Vagina (tissue), 2 donors: ENCODE measurements at regions not wholly inside any gene's neighbourhood (a gene's known extent, or its start where the extent isn't known, plus 50 kb on each side); places are given as distances from the start of the nearest gene placed in this dataset.

Source experiments
- POLR2A ChIP-seq, 2 donors: fragments of 450-650 bp; IDR thresholded peaks; one replicate each; pipeline ENCODE4 v1.6.1; 2017; ENCODE audit warnings: antibody characterized with exemption in 2 of 2, mild to moderate bottlenecking in 2 of 2, moderate library complexity in 2 of 2
- POLR2AphosphoS5 ChIP-seq, 2 donors: sonication (generic); formaldehyde crosslinking; IDR thresholded peaks; one replicate each; pipeline ENCODE4 v1.9.0; 2017; ENCODE audit warnings: antibody characterized with exemption in 2 of 2, mild to moderate bottlenecking in 2 of 2, low read depth in 1 of 2; ENCODE audit not compliant: insufficient read depth in 1 of 2
- TF ChIP-seq, protein P1 (sequence below), 3 experiments: fragments of 450-650 bp in 2 of 3; fragments of 200-600 bp in 1 of 3; sonication (generic) in 1 of 3; IDR thresholded peaks; one replicate each; pipeline ENCODE4 v1.5.1; 2017 to 2019; ENCODE audit warnings: antibody characterized with exemption in 3 of 3, mild to moderate bottlenecking in 2 of 3, moderate library complexity in 2 of 3

DNA sequence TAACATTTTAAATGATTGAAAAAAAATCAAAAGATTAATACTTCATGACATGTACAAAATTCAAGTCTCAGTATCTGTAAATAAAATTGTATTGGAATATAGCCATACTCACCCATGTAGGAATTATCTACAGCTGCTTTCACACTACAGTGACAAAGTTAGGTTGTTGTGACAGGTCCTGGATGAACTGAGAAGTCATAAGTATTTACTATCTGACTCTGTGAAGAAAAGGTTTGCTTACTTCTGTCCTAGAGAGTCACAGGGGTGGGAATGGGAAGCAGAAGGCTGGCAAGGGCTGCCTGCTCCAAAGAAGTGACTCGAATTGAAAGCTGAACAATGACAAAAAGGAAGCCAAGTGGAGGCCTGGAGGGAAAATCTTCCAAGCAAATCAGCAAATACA lies 155.2 kb downstream of the SLC30A10 start:
- TF ChIP-seq, protein P1, sequence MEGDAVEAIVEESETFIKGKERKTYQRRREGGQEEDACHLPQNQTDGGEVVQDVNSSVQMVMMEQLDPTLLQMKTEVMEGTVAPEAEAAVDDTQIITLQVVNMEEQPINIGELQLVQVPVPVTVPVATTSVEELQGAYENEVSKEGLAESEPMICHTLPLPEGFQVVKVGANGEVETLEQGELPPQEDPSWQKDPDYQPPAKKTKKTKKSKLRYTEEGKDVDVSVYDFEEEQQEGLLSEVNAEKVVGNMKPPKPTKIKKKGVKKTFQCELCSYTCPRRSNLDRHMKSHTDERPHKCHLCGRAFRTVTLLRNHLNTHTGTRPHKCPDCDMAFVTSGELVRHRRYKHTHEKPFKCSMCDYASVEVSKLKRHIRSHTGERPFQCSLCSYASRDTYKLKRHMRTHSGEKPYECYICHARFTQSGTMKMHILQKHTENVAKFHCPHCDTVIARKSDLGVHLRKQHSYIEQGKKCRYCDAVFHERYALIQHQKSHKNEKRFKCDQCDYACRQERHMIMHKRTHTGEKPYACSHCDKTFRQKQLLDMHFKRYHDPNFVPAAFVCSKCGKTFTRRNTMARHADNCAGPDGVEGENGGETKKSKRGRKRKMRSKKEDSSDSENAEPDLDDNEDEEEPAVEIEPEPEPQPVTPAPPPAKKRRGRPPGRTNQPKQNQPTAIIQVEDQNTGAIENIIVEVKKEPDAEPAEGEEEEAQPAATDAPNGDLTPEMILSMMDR (IDR thresholded peaks at IDR 0.05) = no peak
- TF ChIP-seq POLR2A (IDR thresholded peaks at IDR 0.05) = no peak
- TF ChIP-seq POLR2AphosphoS5 (IDR thresholded peaks at IDR 0.05; ENCODE audit: insufficient read depth in 1 of 2, low read depth in 1 of 2) = no peak
